Neural progenitor cell (in vitro differentiated cells): ENCODE measurements at regions not wholly inside any gene's neighbourhood (a gene's known extent, or its start where the extent isn't known, plus 50 kb on each side); places are given as distances from the start of the nearest gene placed in this dataset.

Experiments used
- DNase-seq: peaks from one replicate; pipeline ENCODE4 v3.0.0-alpha.2; 2016; ENCODE audit warnings: low spot score
- H2AFZ ChIP-seq: fragments of 200-600 bp; sonication (generic); replicated peaks from 2 replicates; pipeline ENCODE4 v1.6.1; 2016; ENCODE audit warnings: antibody characterized with exemption
- H3F3A ChIP-seq: fragments of 200-600 bp; sonication (generic); 2 replicates; pipeline ENCODE4 v1.6.1; 2016; ENCODE audit warnings: antibody characterized with exemption, low read depth
- H3K27ac ChIP-seq: fragments of 200-600 bp; sonication (generic); 2 replicates; pipeline ENCODE4 v1.5.1; 2016; ENCODE audit warnings: mild to moderate bottlenecking
- H3K27me3 ChIP-seq: fragments of 200-600 bp; sonication (generic); 2 replicates; pipeline ENCODE4 v1.6.1; 2016; ENCODE audit warnings: mild to moderate bottlenecking, moderate library complexity
- H3K36me3 ChIP-seq: fragments of 200-600 bp; sonication (generic); 2 replicates; pipeline ENCODE4 v1.5.1; 2016
- H3K4me1 ChIP-seq: fragments of 200-600 bp; sonication (generic); 2 replicates; pipeline ENCODE4 v1.6.1; 2016; ENCODE audit warnings: mixed run types
- H3K4me2 ChIP-seq: fragments of 200-600 bp; sonication (generic); 2 replicates; pipeline ENCODE4 v1.6.1; 2016
- H3K4me3 ChIP-seq: fragments of 200-600 bp; sonication (generic); 2 replicates; pipeline ENCODE4 v1.5.1; 2016
- H3K79me2 ChIP-seq: fragments of 200-600 bp; sonication (generic); 2 replicates; pipeline ENCODE4 v1.6.1; 2016; ENCODE audit warnings: low read depth
- H3K9ac ChIP-seq: fragments of 200-600 bp; sonication (generic); 2 replicates; pipeline ENCODE4 v1.6.1; 2016
- H3K9me3 ChIP-seq: fragments of 200-600 bp; sonication (generic); 2 replicates; pipeline ENCODE4 v1.5.1; 2016; ENCODE audit warnings: low read depth
- H4K20me1 ChIP-seq: fragments of 200-600 bp; sonication (generic); 2 replicates; pipeline ENCODE4 v1.6.1; 2016; ENCODE audit warnings: low read depth
- H3K27ac Mint-ChIP-seq: 3 replicates; pipeline ENCODE4 v1.8.0; 2021; ENCODE audit warnings: mixed read lengths
- H3K27me3 Mint-ChIP-seq: 2 replicates; pipeline ENCODE4 v1.8.0; 2022; ENCODE audit warnings: low read depth, mild to moderate bottlenecking, inconsistent platforms, moderate library complexity, mixed read lengths; ENCODE audit not compliant: insufficient read depth
- H3K36me3 Mint-ChIP-seq: 3 replicates; pipeline ENCODE4 v1.8.0; 2021; ENCODE audit warnings: mixed read lengths
- H3K4me1 Mint-ChIP-seq: 3 replicates; pipeline ENCODE4 v1.8.0; 2021; ENCODE audit warnings: mixed read lengths
- H3K4me3 Mint-ChIP-seq: 3 replicates; pipeline ENCODE4 v1.8.0; 2021; ENCODE audit warnings: mild to moderate bottlenecking, moderate library complexity, mixed read lengths
- H3K9me3 Mint-ChIP-seq: 3 replicates; pipeline ENCODE4 v1.8.0; 2020; ENCODE audit warnings: mixed read lengths
- CTCF ChIP-seq: fragments of 200-600 bp; sonication (generic); IDR thresholded peaks from 2 replicates; pipeline ENCODE4 v1.5.1; 2017; ENCODE audit warnings: antibody characterized with exemption, mild to moderate bottlenecking
- EZH2 ChIP-seq: fragments of 200-600 bp; sonication (generic); IDR thresholded peaks from 2 replicates; pipeline ENCODE4 v1.6.1; 2017; ENCODE audit warnings: antibody characterized with exemption, mild to moderate bottlenecking, moderate library complexity
- EZH2phosphoT487 ChIP-seq: fragments of 200-600 bp; sonication (generic); IDR thresholded peaks from 2 replicates; pipeline ENCODE4 v1.6.1; 2017; ENCODE audit warnings: antibody characterized with exemption

GRCh38 chr6:86142326-86142725 is 499.6 kb upstream of the SYNCRIP start:
- Histone ChIP-seq H3K79me2 (no peaks in the 10 kb centered on the region), H3F3A (no peaks in the 10 kb centered on the region), H3K9me3 (no peaks in the 10 kb centered on the region), H3K27me3 (no peaks in the 10 kb centered on the region), H4K20me1 (no peaks in the 10 kb centered on the region), H3K9ac (no peak overlapping the region), H2AFZ (no peak overlapping the region), H3K4me2 (no peak overlapping the region), H3K27ac (no peak overlapping the region), H3K4me1 (no peaks in the 10 kb centered on the region), H3K4me3 (no peak overlapping the region), H3K36me3 (no peaks in the 10 kb centered on the region)
- DNase-seq, result no peak
- H3K36me3 Mint-ChIP-seq, result no peaks in the 10 kb centered on the region
- no peaks in the 10 kb centered on the region for H3K27me3 Mint-ChIP-seq
- no peaks in the 10 kb centered on the region for H3K9me3 Mint-ChIP-seq
- no peak overlapping the region for H3K27ac Mint-ChIP-seq
- no peak for TF ChIP-seq EZH2
- H3K4me1 Mint-ChIP-seq, result no peaks in the 10 kb centered on the region
- H3K4me3 Mint-ChIP-seq, result no peak overlapping the region

DNA sequence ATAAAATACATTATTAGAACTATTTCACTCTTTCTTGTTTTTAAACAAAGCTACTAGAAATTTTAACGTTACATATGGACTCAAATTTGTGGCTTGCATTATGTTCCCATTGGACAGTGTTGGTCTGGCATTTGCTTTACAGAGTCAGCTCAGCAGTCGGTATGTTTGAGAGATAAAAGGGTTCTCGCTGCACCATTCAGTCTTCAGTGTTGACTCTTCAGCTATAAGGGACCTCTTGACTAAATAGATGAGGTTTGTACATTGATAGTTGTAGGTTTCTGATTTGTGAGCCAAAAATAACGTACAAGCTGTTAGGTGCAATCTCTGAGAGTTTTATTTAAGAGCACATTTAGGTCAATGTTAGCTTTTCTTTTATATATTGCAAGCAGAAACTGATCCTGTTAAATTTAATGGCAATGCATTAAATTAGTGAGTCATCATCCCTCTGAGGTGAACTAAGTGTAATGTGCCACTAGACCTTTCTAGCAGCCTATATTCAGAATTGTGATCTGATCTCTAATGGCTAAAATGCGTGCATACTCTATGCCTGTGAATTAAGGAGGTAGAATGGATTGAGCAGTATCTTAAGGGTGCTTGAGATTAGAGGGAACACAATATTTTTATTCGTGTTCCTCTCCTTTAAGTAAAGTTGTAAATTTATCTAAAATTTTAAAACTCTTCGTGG is 485.6 kb upstream of the SYNCRIP start:
- Histone ChIP-seq H2AFZ (no peak overlapping the region), H3F3A (no peaks in the 10 kb centered on the region), H3K4me3 (no peak overlapping the region), H3K4me2 (no peak overlapping the region), H3K9me3 (no peaks in the 10 kb centered on the region), H3K79me2 (no peaks in the 10 kb centered on the region), H4K20me1 (no peaks in the 10 kb centered on the region), H3K36me3 (no peaks in the 10 kb centered on the region), H3K9ac (no peak overlapping the region), H3K27me3 (no peaks in the 10 kb centered on the region), H3K27ac (no peak overlapping the region), H3K4me1 (no peaks in the 10 kb centered on the region)
- no peaks in the 10 kb centered on the region for H3K27me3 Mint-ChIP-seq
- H3K4me3 Mint-ChIP-seq, result no peak overlapping the region
- no peaks in the 10 kb centered on the region for H3K36me3 Mint-ChIP-seq
- peaks cover 6% of the 10 kb centered on the region for H3K9me3 Mint-ChIP-seq
- TF ChIP-seq EZH2phosphoT487, result no peak
- no peak for DNase-seq
- H3K4me1 Mint-ChIP-seq, result no peaks in the 10 kb centered on the region
- H3K27ac Mint-ChIP-seq, result no peak overlapping the region

GRCh38 chr6:86122086-86122485 is 479.4 kb upstream of the SYNCRIP start:
- no peaks in the 10 kb centered on the region for H3K9me3 ChIP-seq
- no peak overlapping the region for H2AFZ ChIP-seq
- H3K4me2 ChIP-seq, result no peak overlapping the region
- H3K36me3 ChIP-seq, result no peaks in the 10 kb centered on the region
- Mint-ChIP-seq H3K4me3 (no peak overlapping the region), H3K27me3 (no peaks in the 10 kb centered on the region), H3K4me1 (no peaks in the 10 kb centered on the region), H3K9me3 (no peaks in the 10 kb centered on the region), H3K36me3 (no peaks in the 10 kb centered on the region), H3K27ac (no peak overlapping the region)
- H3K79me2 ChIP-seq, result no peaks in the 10 kb centered on the region
- H3F3A ChIP-seq, result no peaks in the 10 kb centered on the region
- H3K27ac ChIP-seq, result no peak overlapping the region
- no peak overlapping the region for H3K9ac ChIP-seq
- no peak for TF ChIP-seq CTCF
- TF ChIP-seq EZH2phosphoT487, result no peak
- no peak overlapping the region for H3K4me3 ChIP-seq
- no peak for DNase-seq
- no peaks in the 10 kb centered on the region for H3K4me1 ChIP-seq
- no peaks in the 10 kb centered on the region for H4K20me1 ChIP-seq
- no peaks in the 10 kb centered on the region for H3K27me3 ChIP-seq

GRCh38 chr6:86118271-86118670 is 475.6 kb upstream of the SYNCRIP start:
- H3K79me2 ChIP-seq, result no peaks in the 10 kb centered on the region
- no peaks in the 10 kb centered on the region for H4K20me1 ChIP-seq
- H3K9ac ChIP-seq, result no peak overlapping the region
- H3K4me1 ChIP-seq, result no peaks in the 10 kb centered on the region
- no peaks in the 10 kb centered on the region for H3F3A ChIP-seq
- H3K4me2 ChIP-seq, result no peak overlapping the region
- no peak overlapping the region for H2AFZ ChIP-seq
- H3K4me3 ChIP-seq, result no peak overlapping the region
- Mint-ChIP-seq H3K27ac (no peak overlapping the region), H3K4me1 (no peaks in the 10 kb centered on the region), H3K4me3 (no peak overlapping the region), H3K36me3 (no peaks in the 10 kb centered on the region), H3K27me3 (peaks cover 2% of the 10 kb centered on the region), H3K9me3 (no peaks in the 10 kb centered on the region)
- no peaks in the 10 kb centered on the region for H3K9me3 ChIP-seq
- H3K27me3 ChIP-seq, result no peaks in the 10 kb centered on the region
- TF ChIP-seq EZH2phosphoT487 (no peak), EZH2 (no peak), CTCF (no peak)
- no peaks in the 10 kb centered on the region for H3K36me3 ChIP-seq
- DNase-seq, result no peak
- no peak overlapping the region for H3K27ac ChIP-seq
